Gastrocnemius medialis (tissue), 4 donors: ENCODE measurements at regions not wholly inside any gene's neighbourhood (a gene's known extent, or its start where the extent isn't known, plus 50 kb on each side); places are given as distances from the start of the nearest gene placed in this dataset.

Experiments
- CTCF ChIP-seq, 5 experiments: fragments of 450-650 bp in 3 of 5; fragments of 200-600 bp in 2 of 5; sonication (generic) in 2 of 5; IDR thresholded peaks in 4 of 5; conservative IDR thresholded peaks in 1 of 5; 1 replicate in 4 of 5; 2 replicates in 1 of 5; pipeline ENCODE4 v1.5.1; 2016 to 2019; ENCODE audit warnings: antibody characterized with exemption in 5 of 5, mild to moderate bottlenecking in 3 of 5, moderate library complexity in 3 of 5
- POLR2A ChIP-seq, 2 donors: fragments of 450-650 bp; IDR thresholded peaks; one replicate each; pipeline ENCODE4 v1.6.1; 2017; ENCODE audit warnings: antibody characterized with exemption in 2 of 2, mild to moderate bottlenecking in 2 of 2, moderate library complexity in 2 of 2

DNA sequence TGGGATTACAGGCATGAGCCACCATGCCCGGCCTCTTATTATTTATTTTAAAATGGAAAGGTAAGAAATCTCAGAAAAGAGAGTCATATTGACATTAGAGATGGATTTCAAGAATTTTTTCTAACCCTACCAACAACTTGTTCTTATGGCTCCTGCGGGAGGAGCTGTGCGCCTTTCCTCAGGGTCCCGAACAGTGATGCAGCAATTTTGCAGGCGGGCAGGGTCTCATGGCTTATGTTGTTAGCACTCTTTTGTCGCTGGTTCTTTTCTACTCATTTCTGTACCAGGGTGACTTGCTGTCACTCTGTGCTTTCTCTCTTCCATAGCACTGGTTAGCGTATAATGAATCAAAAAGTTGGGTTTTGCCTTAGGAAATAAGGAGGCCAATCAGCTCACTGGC, 148.8 kb upstream of the DLGAP1 start:
- TF ChIP-seq CTCF (IDR thresholded peaks at IDR 0.05 in 4 of 5, conservative IDR thresholded peaks at IDR 0.05 in 1 of 5): no peak
- no peak for TF ChIP-seq POLR2A (IDR thresholded peaks at IDR 0.05)
